Type B pancreatic cell (in vitro differentiated cells): ENCODE measurements at regions not wholly inside any gene's neighbourhood (a gene's known extent, or its start where the extent isn't known, plus 50 kb on each side); places are given as distances from the start of the nearest gene placed in this dataset.

Experiments used
- DNase-seq: peaks from one replicate; pipeline ENCODE4 v3.0.0; 2021; ENCODE audit warnings: mixed read lengths; ENCODE audit not compliant: unreplicated experiment; ENCODE audit errors: extremely low spot score
- H3K27ac Mint-ChIP-seq: 2 replicates; pipeline ENCODE4 v1.8.0; 2021; ENCODE audit warnings: mild to moderate bottlenecking, mixed read lengths
- H3K27me3 Mint-ChIP-seq: 2 replicates; pipeline ENCODE4 v1.8.0; 2021; ENCODE audit warnings: mixed read lengths
- H3K36me3 Mint-ChIP-seq: 2 replicates; pipeline ENCODE4 v1.8.0; 2021; ENCODE audit warnings: mixed read lengths
- H3K4me1 Mint-ChIP-seq: one replicate; pipeline ENCODE4 v1.8.0; 2021; ENCODE audit warnings: mixed read lengths; ENCODE audit not compliant: unreplicated experiment
- H3K4me3 Mint-ChIP-seq: 2 replicates; pipeline ENCODE4 v1.8.0; 2021; ENCODE audit warnings: mild to moderate bottlenecking, mixed read lengths
- H3K9me3 Mint-ChIP-seq: 2 replicates; pipeline ENCODE4 v1.8.0; 2021; ENCODE audit warnings: mixed read lengths
- CTCF ChIP-seq: fragments of 200-600 bp; sonication (generic); conservative IDR thresholded peaks from 2 replicates; pipeline ENCODE4 v1.5.0; 2021; ENCODE audit warnings: antibody characterized with exemption, mild to moderate bottlenecking

GRCh38 chrX:23598575-23598974 is 68.7 kb upstream of the PRDX4 start:
- Mint-ChIP-seq H3K4me1 (no peaks in the 10 kb centered on the region), H3K9me3 (no peaks in the 10 kb centered on the region), H3K4me3 (no peak overlapping the region), H3K36me3 (no peaks in the 10 kb centered on the region), H3K27me3 (peaks cover 3% of the 10 kb centered on the region), H3K27ac (no peak overlapping the region)
- DNase-seq, result no peak
- TF ChIP-seq CTCF, result no peak

- H3K36me3 Mint-ChIP-seq, result no peaks in the 10 kb centered on the region
Observed at GRCh38 chrX:23603501-23603900, 63.8 kb upstream of the PRDX4 start.

GRCh38 chrX:23610495-23610894 is 56.8 kb upstream of the PRDX4 start:
- Mint-ChIP-seq H3K27ac (no peak overlapping the region), H3K36me3 (no peaks in the 10 kb centered on the region), H3K27me3 (peaks cover 3% of the 10 kb centered on the region), H3K4me1 (no peaks in the 10 kb centered on the region), H3K4me3 (no peak overlapping the region), H3K9me3 (no peaks in the 10 kb centered on the region)
- no peak for DNase-seq
- no peak for TF ChIP-seq CTCF

More at GRCh38 chrX:23603501-23603900, 63.8 kb upstream of the PRDX4 start:
- Mint-ChIP-seq H3K27ac (no peak overlapping the region), H3K4me1 (no peaks in the 10 kb centered on the region), H3K9me3 (no peaks in the 10 kb centered on the region), H3K4me3 (no peak overlapping the region), H3K27me3 (peaks cover 3% of the 10 kb centered on the region)
- DNase-seq, result no peak
- no peak for TF ChIP-seq CTCF

GRCh38 chrX:23612846-23613245 is 54.4 kb upstream of the PRDX4 start:
- Mint-ChIP-seq H3K27ac (no peak overlapping the region), H3K27me3 (peaks cover 3% of the 10 kb centered on the region), H3K9me3 (no peaks in the 10 kb centered on the region), H3K4me1 (no peaks in the 10 kb centered on the region), H3K4me3 (no peak overlapping the region), H3K36me3 (no peaks in the 10 kb centered on the region)
- no peak for TF ChIP-seq CTCF
- no peak for DNase-seq

- Mint-ChIP-seq H3K36me3 (no peaks in the 10 kb centered on the region), H3K27ac (no peak overlapping the region), H3K4me1 (no peaks in the 10 kb centered on the region), H3K4me3 (no peak overlapping the region), H3K9me3 (no peaks in the 10 kb centered on the region), H3K27me3 (peaks cover 3% of the 10 kb centered on the region)
- no peak for DNase-seq
- peak; percentile 88 for TF ChIP-seq CTCF
Observed at GRCh38 chrX:23616361-23616760, 50.9 kb upstream of the PRDX4 start.
